ENCODE measurements at regions not wholly inside any gene's neighbourhood (a gene's known extent, or its start where the extent isn't known, plus 50 kb on each side); places are given as distances from the start of the nearest gene placed in this dataset.

DNA sequence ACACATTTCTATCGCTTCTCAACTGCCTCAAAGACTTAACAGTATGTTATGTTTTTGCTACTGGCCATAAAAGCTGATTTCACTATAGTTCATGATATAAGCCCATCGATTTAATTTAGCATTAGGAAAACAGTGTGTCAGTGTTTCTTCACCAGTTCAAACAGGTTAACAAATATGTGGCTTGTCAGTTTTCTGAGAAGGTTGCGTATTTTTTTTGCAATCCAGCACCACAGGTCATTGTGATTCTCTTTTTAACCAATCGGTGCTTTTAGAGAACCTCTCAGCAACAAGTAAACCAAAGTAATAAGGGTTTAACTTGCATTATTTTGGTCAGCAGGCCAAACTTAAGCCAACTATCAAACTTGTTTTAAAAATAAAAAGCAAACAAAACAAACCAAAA lies 409.6 kb downstream of the NFIB start:
- DNase-seq (ENCODE audit: low read depth): peak; percentile 50
- TF ChIP-seq CTCF (IDR thresholded peaks at IDR 0.05; ENCODE audit: insufficient read depth, low read depth, low read length, missing control alignments): no peak

DNA sequence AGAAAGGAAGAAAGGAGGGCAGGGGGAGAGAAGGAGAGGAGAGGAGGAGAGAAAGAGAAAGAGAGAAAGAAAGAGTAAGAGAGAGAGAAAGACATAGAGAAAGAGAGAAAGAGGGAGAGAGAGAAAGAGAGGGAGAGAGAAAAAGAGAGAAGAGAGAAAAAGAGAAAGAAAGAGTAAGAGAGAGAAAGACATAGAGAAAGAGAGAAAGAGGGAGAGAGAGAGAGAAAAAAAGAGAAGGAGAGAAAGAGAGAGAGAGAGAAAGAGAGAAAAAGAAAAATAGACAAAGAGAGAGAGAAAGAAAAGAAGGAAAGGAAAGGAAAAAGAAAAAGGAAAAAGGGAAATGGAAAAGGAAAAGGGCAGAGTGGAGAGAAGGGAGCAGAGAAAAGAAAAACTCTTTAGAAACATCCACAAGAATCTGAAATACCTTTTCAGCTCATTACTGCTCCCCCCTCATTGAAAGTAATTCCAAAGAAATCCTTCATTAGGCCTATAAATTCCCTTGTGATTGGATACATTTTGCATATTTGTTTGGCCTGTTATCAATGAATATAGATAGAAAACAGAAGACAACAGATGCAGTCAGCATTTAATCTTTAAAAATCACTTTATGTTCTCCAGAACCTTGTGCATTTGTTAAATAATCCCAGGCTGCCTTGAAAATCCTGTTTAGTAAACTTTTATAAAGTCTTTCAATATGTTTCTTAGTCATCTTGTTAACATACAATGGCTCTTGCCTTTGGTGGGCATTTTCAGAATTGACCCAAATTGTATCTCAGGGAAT lies 411.5 kb downstream of the NFIB start:
- TF ChIP-seq CTCF (IDR thresholded peaks at IDR 0.05; ENCODE audit: insufficient read depth, low read depth, low read length, missing control alignments): no peak
- H3K4me3 ChIP-seq (ENCODE audit: low read length): no peak overlapping the region
- DNase-seq (ENCODE audit: low read depth): no peak

More for the DNA sequence above, 409.6 kb downstream of the NFIB start:
- no peak overlapping the region for H3K4me3 ChIP-seq (ENCODE audit: low read length)

DNA sequence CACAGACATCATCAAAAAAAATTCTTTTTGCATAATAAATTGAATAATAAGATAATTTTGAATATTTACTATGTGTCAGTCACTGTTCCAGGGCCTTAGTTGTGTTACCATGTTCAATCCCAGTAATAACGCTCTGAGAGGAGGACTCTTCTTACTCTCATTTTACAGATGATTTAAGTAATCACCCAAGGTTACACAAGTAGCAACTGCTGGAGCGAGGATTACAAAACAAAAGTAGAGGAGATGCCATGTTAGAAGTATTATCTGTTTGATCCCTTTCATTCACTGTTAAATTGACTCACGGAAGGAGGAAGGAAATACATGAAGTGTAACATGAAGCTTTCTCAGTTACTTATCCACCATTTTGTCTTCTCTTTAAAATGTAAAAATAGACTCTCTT lies 412.8 kb downstream of the NFIB start:
- H3K4me3 ChIP-seq (ENCODE audit: low read length): no peak overlapping the region
- no peak for TF ChIP-seq CTCF (IDR thresholded peaks at IDR 0.05; ENCODE audit: insufficient read depth, low read depth, low read length, missing control alignments)
- peak; percentile 30 for DNase-seq (ENCODE audit: low read depth)

DNA sequence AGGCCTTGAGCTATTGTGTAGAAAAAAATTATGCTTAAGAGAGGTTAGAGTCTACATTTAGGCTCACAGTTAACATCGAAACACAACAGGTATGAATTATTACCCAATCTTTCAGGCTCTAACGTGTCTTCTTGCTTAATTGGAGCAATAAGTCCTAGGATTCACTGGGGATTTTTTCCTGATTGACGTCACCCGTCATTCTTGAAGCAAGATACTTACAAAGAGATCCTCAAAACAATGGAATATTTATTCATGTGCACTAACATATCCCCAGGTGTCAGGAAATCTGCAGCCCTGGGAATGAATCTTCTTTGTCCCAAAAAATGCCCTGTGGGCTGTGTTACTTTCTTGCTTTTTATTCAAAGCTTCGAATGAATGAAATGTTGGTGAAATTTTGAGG lies 413.5 kb downstream of the NFIB start:
- DNase-seq (ENCODE audit: low read depth): peak; percentile 99
- TF ChIP-seq CTCF (IDR thresholded peaks at IDR 0.05; ENCODE audit: insufficient read depth, low read depth, low read length, missing control alignments): no peak
- no peak overlapping the region for H3K4me3 ChIP-seq (ENCODE audit: low read length)

DNA sequence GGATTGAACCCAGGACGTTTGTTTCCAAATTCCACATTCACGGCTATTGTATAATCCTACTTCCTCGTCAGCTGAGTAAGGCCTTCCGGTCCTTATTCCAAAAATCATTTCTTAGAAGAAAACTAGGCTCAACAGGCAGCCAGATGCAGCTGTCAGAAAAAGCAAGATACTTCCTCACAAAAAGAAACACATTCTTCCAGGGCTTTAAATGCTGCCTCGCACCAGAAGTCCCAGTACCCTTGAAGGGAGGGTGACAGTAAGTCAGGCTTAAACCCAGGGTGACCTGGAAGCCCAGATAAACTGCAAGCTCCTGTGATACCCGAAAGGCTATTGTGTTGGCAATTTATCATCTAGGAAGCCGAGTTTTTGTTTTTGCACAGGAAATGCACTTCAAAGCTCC lies 414.0 kb downstream of the NFIB start:
- TF ChIP-seq CTCF (IDR thresholded peaks at IDR 0.05; ENCODE audit: insufficient read depth, low read depth, low read length, missing control alignments): no peak
- H3K4me3 ChIP-seq (ENCODE audit: low read length): no peak overlapping the region
- peak; percentile 43 for DNase-seq (ENCODE audit: low read depth)

- DNase-seq (ENCODE audit: low read depth): no peak
- TF ChIP-seq CTCF (IDR thresholded peaks at IDR 0.05; ENCODE audit: insufficient read depth, low read depth, low read length, missing control alignments): no peak
These were observed 415.0 kb downstream of the NFIB start for GRCh38 chr9:13898957-13899356.

More at GRCh38 chr9:13898957-13899356, 415.0 kb downstream of the NFIB start:
- H3K4me3 ChIP-seq (ENCODE audit: low read length): no peak overlapping the region

Measured in epithelial cell of esophagus (primary cell).